GM19351 (cell line): ENCODE measurements at regions not wholly inside any gene's neighbourhood (a gene's known extent, or its start where the extent isn't known, plus 50 kb on each side); places are given as distances from the start of the nearest gene placed in this dataset.
"Not testable (repeated sequence)": the region's sequence is repeated elsewhere in the genome, so short reads cannot be mapped to it uniquely, and the experiment has no call there.

Experiments used
- ATAC-seq: cut with Tn5 transposase; IDR thresholded peaks from one replicate; pipeline ENCODE4 v1.9.1; 2021; ENCODE audit warnings: mild to moderate bottlenecking, moderate library complexity; ENCODE audit not compliant: unreplicated experiment

DNA sequence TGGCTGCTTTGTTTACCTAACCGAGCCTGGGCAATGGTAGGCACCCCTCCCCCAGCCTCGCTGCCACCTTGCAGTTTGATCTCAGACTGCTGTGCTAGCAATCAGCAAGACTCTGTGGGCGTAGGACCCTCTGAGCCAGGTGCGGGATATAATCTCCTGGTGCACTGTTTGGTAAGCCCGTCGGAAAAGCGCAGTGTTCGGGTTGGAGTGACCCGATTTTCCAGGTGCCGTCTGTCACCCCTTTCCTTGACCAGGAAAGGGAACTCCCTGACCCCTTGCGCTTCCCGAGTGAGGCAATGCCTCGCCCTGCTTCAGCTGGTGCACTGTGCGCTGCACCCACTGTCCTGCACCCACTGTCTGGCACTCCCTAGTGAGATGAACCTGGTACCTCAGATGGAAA lies 482.2 kb upstream of the SMC2 start:
- ATAC-seq, result not testable (repeated sequence)

DNA sequence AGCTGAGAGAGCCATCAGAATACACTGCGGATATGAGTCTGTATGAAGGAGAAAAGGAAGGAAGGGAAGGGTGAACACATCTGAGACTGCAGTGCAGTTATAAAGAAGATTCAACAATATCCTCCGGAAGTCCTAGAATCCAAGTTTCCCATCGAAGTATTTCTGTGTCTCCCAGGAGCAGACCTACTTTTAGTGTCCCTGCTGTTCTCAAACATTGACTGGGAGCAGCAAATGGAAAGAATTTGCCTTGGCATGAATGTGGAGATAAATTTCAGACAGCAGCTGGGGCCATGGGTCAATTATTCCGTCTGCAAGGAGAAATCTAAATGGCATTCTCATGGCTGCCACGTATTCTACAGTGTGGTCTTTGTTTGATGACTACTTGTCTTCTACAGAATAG lies 478.1 kb upstream of the SMC2 start:
- ATAC-seq, result no peak

DNA sequence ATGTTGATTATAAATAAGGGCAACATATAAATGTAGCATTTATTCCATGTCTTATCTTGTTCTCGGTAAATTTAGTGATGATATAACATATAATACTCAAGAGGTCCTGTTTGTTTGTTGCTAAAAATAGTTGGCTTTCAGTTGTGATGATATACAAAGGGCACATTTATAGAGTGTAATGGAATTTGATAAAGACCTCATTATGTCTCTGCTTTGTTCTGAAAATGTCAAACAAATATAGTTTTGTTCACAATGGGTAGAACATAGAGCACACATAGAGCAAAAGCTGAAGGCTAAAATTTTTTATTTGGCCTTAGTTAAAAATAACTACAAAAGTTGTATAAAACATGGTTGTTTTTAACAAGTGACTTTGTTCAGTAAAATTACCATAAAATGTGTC lies 477.1 kb upstream of the SMC2 start:
- ATAC-seq, result no peak

DNA sequence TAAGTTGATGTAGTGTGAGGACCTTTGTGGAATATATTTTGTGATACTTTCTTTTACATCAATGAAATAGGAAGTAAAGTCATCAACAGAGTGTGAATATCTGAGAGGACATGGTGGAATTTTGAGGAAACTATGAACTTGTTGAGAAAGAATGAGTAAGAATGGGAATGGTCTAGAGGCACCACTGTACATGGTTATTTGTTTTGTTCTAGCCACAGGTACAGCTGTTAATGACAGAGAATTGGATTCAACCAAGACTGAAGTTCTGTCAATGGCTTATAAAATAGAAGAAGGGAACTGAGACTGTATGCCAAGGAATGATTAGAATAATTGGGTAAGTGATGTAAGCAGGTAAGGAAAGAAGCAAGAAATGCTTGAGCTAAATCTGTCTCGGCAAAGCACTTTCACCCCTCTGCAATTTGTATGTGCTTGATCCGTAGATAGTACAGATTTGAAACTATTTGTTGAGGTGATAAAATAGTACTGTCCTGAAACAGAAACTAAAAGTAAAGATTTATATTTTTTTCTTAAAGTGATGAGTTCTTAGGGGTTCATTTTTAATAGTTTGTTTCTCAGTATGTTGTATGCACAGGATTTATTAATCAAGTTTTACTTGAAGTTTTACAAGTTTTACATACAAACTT lies 468.8 kb upstream of the SMC2 start:
- ATAC-seq, result no peak

- ATAC-seq, result no peak
Measured at GRCh38 chr9:103627731-103628130, 466.4 kb upstream of the SMC2 start.

DNA sequence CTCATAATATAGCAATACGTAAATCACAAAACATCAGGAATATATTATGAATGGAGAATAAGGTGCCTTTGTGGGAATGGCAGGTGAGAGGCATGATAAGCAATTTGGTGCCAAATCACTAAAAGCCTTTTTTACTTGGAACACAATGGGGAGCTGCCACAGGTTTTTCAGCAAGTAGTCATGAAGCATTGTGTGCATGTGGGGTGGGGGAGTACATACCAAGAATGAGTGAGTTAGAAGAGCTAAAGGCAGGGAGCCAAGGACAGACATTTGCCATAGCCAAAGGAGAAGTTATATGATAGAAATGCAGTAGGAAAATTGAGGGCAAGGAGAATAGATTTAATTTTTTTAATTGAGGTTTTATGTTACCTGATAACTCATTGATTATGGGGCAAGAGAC lies 445.0 kb upstream of the SMC2 start:
- no peak for ATAC-seq

DNA sequence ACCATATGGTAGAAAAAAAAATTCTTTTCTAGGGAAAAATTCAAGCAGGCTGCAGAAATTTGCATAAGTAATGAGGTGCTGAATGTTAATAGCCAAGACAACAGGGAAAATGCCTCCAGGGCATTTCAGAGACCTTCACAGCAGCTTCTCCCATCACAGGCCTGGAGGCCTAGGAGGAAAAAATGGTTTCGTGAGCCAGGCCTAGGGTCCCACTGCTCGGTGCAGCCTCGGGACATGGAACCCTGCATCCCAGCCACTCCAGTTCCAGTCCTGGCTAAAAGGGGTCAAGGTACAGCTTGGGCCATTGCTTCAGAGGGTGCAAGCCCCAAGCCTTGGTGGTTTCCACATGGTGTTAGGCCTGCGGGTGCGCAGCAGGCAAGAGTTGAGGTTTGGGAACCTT lies 436.0 kb upstream of the SMC2 start:
- no peak for ATAC-seq

GRCh38 chr9:103660830-103661229 lies 433.3 kb upstream of the SMC2 start:
- ATAC-seq, result no peak

DNA sequence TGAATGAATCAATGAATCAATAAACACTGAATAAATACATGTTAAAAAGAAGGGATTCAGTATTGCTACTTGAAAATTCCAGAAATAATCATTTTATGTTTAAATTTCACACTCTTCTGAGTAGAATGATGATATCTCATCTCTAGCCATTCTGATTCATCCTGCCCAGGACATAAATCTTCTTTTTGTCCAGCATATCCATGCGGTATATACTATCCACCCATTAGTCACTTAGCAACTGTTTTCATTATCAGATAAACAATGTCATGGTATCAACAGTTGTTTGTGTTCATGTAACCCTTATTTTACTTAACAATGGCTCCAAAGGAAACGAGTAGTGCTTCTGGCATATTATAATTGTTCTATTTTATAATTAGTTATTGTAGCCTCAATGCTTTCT lies 432.4 kb upstream of the SMC2 start:
- ATAC-seq, result no peak

DNA sequence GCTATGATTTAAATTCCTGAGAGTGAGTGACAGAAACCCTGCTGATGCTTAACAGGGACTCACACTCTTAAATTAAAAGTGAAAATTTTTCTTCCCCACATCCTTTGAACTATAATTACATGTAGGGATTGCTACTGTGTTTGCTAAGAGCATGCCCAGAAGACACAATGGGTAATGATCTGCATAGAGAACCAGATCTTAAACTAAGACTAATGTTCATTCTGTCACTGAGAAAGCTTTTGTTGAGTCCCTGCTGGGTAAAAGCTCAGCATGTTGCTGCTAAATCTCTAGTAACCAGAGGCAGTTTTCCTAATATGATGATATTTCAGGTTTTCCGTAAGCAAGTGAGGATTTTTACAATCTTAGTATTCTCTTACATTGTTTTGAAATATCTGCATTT lies 424.8 kb upstream of the SMC2 start:
- no peak for ATAC-seq

GRCh38 chr9:103674271-103674670 lies 419.8 kb upstream of the SMC2 start:
- ATAC-seq, result no peak

DNA sequence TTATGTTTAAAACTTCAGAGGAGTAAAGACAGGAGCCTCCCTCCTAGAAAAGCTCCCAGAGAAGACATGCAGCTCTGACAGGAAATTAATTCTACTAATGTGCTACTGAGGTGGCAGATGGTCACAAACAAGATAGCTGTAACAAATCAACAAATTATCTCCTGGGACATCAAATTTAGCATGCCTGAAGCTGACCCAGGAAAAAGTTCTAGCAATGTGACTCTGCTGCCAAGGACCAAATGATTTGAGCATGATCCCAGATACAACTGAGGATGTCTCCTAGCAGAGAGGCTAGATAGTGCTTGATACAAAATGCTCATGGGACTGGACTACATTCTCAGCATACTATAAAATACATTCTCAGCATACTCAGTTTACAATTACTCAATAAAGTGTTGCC lies 413.5 kb upstream of the SMC2 start:
- ATAC-seq, result no peak

DNA sequence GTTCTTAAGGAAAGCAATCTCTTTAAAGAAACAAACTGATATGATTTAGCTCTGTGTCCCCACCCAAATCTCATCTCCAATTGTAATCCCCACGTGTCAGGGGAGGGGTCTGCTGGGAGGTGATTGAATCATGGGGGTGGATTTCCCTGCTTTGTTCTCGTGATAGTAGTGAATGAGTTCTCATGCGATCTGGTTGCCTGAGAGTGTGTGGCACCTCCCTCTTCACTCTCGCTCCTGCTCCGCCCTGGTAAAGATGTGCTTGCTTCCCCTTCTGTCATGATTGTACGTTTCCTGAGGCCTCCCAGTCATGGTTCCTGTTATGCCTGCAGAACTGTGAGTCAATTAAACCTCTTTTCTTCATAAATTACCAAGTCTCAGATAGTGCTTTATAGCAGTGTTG lies 412.7 kb upstream of the SMC2 start:
- no peak for ATAC-seq

DNA sequence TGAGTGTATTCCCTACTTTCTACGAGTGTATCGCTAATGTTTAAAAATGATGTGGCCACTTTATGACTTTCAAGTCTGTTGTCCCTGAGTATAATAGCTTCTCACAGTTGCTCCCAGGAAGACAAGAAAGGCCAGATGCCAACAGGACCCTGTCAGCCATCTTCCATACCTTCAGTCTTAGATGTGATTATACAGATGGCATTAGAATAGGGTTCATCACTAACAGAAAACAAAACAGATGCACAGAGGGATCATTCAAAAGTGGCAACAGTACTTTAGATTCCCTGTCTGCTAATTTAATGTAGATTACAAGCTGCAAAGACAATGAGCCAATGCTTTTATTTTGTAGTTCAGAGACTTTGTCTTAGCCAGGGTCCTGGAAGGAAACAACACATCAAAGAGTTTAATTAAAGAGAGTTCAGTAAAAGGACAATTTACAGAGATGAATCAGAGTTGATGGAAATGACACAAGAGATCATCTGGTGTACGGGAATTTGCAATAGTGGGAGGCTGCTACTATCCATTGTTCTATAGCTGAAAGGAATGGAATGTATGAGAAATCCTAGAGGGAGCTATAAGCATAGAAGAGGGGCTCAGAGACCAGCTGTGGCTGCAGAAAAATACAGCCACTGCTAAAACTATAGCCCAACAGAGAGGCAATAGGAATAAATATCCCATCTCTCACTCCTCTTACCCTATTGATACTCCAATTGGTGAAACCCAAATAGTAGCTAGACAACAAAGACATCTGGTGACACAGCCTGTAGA lies 393.7 kb upstream of the SMC2 start:
- ATAC-seq, result no peak

- ATAC-seq, result no peak
Measured at GRCh38 chr9:103702572-103702971, 391.5 kb upstream of the SMC2 start.

DNA sequence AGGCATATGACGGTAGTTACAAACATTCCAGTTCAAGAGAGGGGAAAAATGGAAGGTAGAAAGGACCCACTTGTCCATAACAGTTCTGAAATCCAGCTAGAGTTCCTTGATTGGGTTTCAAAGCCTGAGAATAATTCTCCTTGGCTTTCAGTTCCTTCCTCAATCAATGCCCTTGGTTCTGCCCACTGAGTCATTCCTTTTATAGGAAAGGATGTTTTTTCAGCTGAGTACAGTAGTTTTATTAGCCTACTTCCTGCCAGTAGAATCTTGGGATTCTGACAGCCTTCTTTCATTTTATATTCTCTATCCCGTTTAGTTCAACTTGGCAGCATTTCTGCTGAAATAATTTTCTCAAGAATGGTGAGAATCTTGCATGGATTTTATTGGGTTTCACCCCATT lies 386.9 kb upstream of the SMC2 start:
- ATAC-seq, result no peak

GRCh38 chr9:103709366-103709765 lies 384.7 kb upstream of the SMC2 start:
- ATAC-seq, result no peak

GRCh38 chr9:103713631-103714030 lies 380.5 kb upstream of the SMC2 start:
- no peak for ATAC-seq

GRCh38 chr9:103714992-103715391 lies 379.1 kb upstream of the SMC2 start:
- no peak for ATAC-seq

- ATAC-seq, result no peak
Measured at GRCh38 chr9:103721056-103721455, 373.1 kb upstream of the SMC2 start.

DNA sequence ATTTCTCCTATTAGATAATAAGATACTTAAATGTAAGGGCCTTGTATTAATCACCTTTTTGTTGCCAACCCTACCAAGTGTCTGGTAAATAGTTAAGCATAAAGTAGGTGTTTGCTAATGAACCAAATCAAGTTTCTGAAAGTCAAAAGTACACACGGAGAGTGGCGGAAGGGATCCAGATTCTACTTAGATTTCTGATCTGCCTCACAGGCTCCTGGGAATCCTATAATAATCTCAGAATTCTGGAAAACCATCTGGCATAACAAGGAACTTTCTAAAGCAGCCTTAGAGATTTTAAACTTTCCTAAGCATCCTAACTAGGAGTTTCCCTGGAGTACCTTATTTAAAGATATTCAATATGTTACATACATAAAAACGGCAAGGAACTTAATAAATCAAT lies 363.2 kb upstream of the SMC2 start:
- no peak for ATAC-seq

DNA sequence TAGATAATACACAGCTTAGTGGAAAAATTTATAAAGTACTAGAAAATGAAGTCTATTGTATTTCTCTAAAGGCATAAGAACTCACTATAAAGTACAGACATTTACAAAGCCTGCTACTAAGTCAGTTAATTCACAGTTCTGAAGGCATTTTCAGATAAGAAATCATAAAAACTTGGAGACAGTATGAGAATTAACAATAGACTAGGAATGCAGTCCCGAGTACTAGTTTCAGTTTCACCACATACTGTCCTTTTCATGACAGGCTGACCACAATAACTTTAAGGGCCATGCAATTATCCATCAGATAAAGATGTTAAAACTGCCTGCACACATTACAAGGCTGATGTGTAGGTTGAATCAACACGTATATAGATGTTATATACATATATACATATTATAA lies 362.6 kb upstream of the SMC2 start:
- no peak for ATAC-seq

DNA sequence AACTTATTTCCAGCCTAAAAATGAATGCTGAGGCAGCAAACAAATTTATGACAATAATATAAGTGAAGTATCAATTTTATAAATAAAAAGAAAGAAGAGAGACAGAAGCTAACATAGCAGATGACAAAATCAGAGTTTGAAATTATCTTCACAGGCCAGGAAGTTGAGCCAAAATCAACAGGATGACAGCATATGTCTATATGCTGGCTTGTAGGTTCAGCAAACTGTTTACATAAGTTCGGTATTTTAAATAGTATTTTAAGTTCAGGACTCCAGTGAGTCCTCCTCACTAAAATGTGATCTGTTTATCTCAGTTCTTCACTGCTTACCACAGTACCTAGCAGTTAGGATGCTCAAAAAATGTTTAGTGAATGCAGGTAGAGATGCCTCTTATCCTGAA lies 359.6 kb upstream of the SMC2 start:
- ATAC-seq, result no peak
